ENCODE measurements at regions not wholly inside any gene's neighbourhood (a gene's known extent, or its start where the extent isn't known, plus 50 kb on each side); places are given as distances from the start of the nearest gene placed in this dataset.
"Not testable (repeated sequence)": the region's sequence is repeated elsewhere in the genome, so short reads cannot be mapped to it uniquely, and the experiment has no call there.

GRCh38 chr7:9919-10318 is 182.5 kb upstream of the FAM20C start:
- DNase-seq (ENCODE audit: low read depth): not testable (repeated sequence)

- not testable (repeated sequence) for DNase-seq (ENCODE audit: low read depth)
Observed at GRCh38 chr7:32565-33280, 159.6 kb upstream of the FAM20C start.

- DNase-seq (ENCODE audit: low read depth): not testable (repeated sequence)
Observed at GRCh38 chr7:35121-35541, 157.2 kb upstream of the FAM20C start.

GRCh38 chr7:36539-36938 is 155.8 kb upstream of the FAM20C start:
- not testable (repeated sequence) for DNase-seq (ENCODE audit: low read depth)

GRCh38 chr7:37656-38055 is 154.7 kb upstream of the FAM20C start:
- DNase-seq (ENCODE audit: low read depth): not testable (repeated sequence)

- not testable (repeated sequence) for DNase-seq (ENCODE audit: low read depth)
Observed at GRCh38 chr7:38444-38843, 153.9 kb upstream of the FAM20C start.

- not testable (repeated sequence) for DNase-seq (ENCODE audit: low read depth)
Observed at GRCh38 chr7:39984-40740, 152.2 kb upstream of the FAM20C start.

GRCh38 chr7:40799-41750 is 151.3 kb upstream of the FAM20C start:
- DNase-seq (ENCODE audit: low read depth): no peak

GRCh38 chr7:41917-42565 is 150.3 kb upstream of the FAM20C start:
- DNase-seq (ENCODE audit: low read depth): no peak

GRCh38 chr7:43791-44540 is 148.4 kb upstream of the FAM20C start:
- DNase-seq (ENCODE audit: low read depth): no peak

GRCh38 chr7:44541-44896 is 147.9 kb upstream of the FAM20C start:
- no peak for DNase-seq (ENCODE audit: low read depth)

- DNase-seq (ENCODE audit: low read depth): no peak
Observed at GRCh38 chr7:45106-46090, 147.0 kb upstream of the FAM20C start.

- no peak for DNase-seq (ENCODE audit: low read depth)
Observed at GRCh38 chr7:46123-46829, 146.1 kb upstream of the FAM20C start.

- no peak for DNase-seq (ENCODE audit: low read depth)
Observed at GRCh38 chr7:46830-47140, 145.6 kb upstream of the FAM20C start.

- no peak for DNase-seq (ENCODE audit: low read depth)
Observed at GRCh38 chr7:51456-52068, 140.8 kb upstream of the FAM20C start.

- DNase-seq (ENCODE audit: low read depth): no peak
Observed at GRCh38 chr7:52100-52499, 140.3 kb upstream of the FAM20C start.

- DNase-seq (ENCODE audit: low read depth): no peak
Observed at GRCh38 chr7:53531-53930, 138.8 kb upstream of the FAM20C start.

- DNase-seq (ENCODE audit: low read depth): no peak
Observed at GRCh38 chr7:54615-55014, 137.8 kb upstream of the FAM20C start.

- DNase-seq (ENCODE audit: low read depth): no peak
Observed at GRCh38 chr7:55690-56248, 136.6 kb upstream of the FAM20C start.

All from HS-5 (cell line).